GM23248 (cell line): ENCODE measurements at regions not wholly inside any gene's neighbourhood (a gene's known extent, or its start where the extent isn't known, plus 50 kb on each side); places are given as distances from the start of the nearest gene placed in this dataset.

ENCODE experiments used
- DNase-seq: peaks from one replicate; pipeline ENCODE4 v3.0.0-alpha.2; 2015
- H2AFZ ChIP-seq: fragments of 200-600 bp; sonication (generic); 2 replicates; pipeline ENCODE4 v1.6.1; 2016; ENCODE audit warnings: antibody characterized with exemption
- H3F3A ChIP-seq: fragments of 200-600 bp; sonication (generic); 2 replicates; pipeline ENCODE4 v1.6.1; 2016; ENCODE audit warnings: mild to moderate bottlenecking, antibody characterized with exemption, mixed run types; ENCODE audit not compliant: insufficient read depth
- H3K27ac ChIP-seq: fragments of 200-600 bp; sonication (generic); 2 replicates; pipeline ENCODE4 v1.5.1; 2016; ENCODE audit warnings: mild to moderate bottlenecking
- H3K27me3 ChIP-seq: fragments of 200-600 bp; sonication (generic); replicated peaks from 2 replicates; pipeline ENCODE4 v1.6.1; 2016; ENCODE audit warnings: mild to moderate bottlenecking; ENCODE audit not compliant: insufficient read depth
- H3K36me3 ChIP-seq: fragments of 200-600 bp; sonication (generic); 2 replicates; pipeline ENCODE4 v1.6.1; 2016; ENCODE audit warnings: low read depth, mild to moderate bottlenecking
- H3K4me1 ChIP-seq: fragments of 200-600 bp; sonication (generic); 2 replicates; pipeline ENCODE4 v1.6.1; 2016; ENCODE audit warnings: mild to moderate bottlenecking; ENCODE audit not compliant: insufficient read depth
- H3K4me2 ChIP-seq: fragments of 200-600 bp; sonication (generic); one replicate; pipeline ENCODE4 v1.6.1; 2016; ENCODE audit warnings: mild to moderate bottlenecking; ENCODE audit not compliant: unreplicated experiment
- H3K4me3 ChIP-seq: fragments of 200-600 bp; sonication (generic); 2 replicates; pipeline ENCODE4 v1.5.1; 2016; ENCODE audit warnings: mild to moderate bottlenecking
- H3K79me2 ChIP-seq: fragments of 200-600 bp; sonication (generic); 2 replicates; pipeline ENCODE4 v1.6.1; 2016; ENCODE audit warnings: mild to moderate bottlenecking; ENCODE audit not compliant: insufficient read depth
- H3K9ac ChIP-seq: fragments of 200-600 bp; sonication (generic); 2 replicates; pipeline ENCODE4 v1.6.1; 2016; ENCODE audit warnings: mild to moderate bottlenecking
- H3K9me2 ChIP-seq: fragments of 200-600 bp; sonication (generic); 2 replicates; pipeline ENCODE4 v1.6.1; 2016; ENCODE audit warnings: mixed run types, mild to moderate bottlenecking, moderate library complexity; ENCODE audit not compliant: insufficient read depth
- H3K9me3 ChIP-seq: fragments of 200-600 bp; sonication (generic); one replicate; pipeline ENCODE4 v1.6.1; 2017; ENCODE audit warnings: low read depth
- H4K20me1 ChIP-seq: fragments of 200-600 bp; sonication (generic); 2 replicates; pipeline ENCODE4 v1.6.0; 2016; ENCODE audit not compliant: insufficient read depth
- EZH2 ChIP-seq: fragments of 200-600 bp; sonication (generic); IDR thresholded peaks from 2 replicates; pipeline ENCODE4 v1.6.1; 2018; ENCODE audit warnings: antibody characterized with exemption, mild to moderate bottlenecking; ENCODE audit not compliant: insufficient read depth, poor library complexity, severe bottlenecking
- EZH2phosphoT487 ChIP-seq: fragments of 200-600 bp; sonication (generic); IDR thresholded peaks from 2 replicates; pipeline ENCODE4 v1.6.1; 2018; ENCODE audit warnings: antibody characterized with exemption, moderate library complexity, mild to moderate bottlenecking, low read depth; ENCODE audit not compliant: insufficient read depth
- WGBS, 2 experiments: methylation state at CpG; one replicate each; pipeline ENCODE4 v1.1.6; 2015 to 2017; ENCODE audit warnings: low lambda C conversion rate in 2 of 2, low coverage in 1 of 2; ENCODE audit errors: missing lambda C conversion rate in 2 of 2; 5-methylcytosine and 5-hydroxymethylcytosine counted together
- in situ Hi-C: fragments of 300-500 bp; cut with MboI; formaldehyde crosslinking; loops from 2 replicates; pipeline ENCODE4 v1.15.0; 2020

- in situ Hi-C loops = no loop called here
- Histone ChIP-seq H3K4me3 (no peak overlapping the region), H3K9me3 (no peaks in the 10 kb centered on the region), H3F3A (peaks cover 2% of the 10 kb centered on the region; the same call in 1 of the 2 replicates), H3K4me2 (no peak overlapping the region), H4K20me1 (no peaks in the 10 kb centered on the region), H3K9me2 (no peaks in the 10 kb centered on the region), H3K4me1 (peaks cover 14% of the 10 kb centered on the region), H3K27me3 (no peaks in the 10 kb centered on the region), H3K27ac (no peak overlapping the region), H3K36me3 (no peaks in the 10 kb centered on the region), H3K79me2 (no peaks in the 10 kb centered on the region), H2AFZ (no peak overlapping the region), H3K9ac (no peak overlapping the region)
- WGBS, 2 experiments = 69 to 70% methylated on average over 9 to 10 of the region's 10 CpGs
- no peak for DNase-seq
- TF ChIP-seq EZH2phosphoT487 = no peak
- TF ChIP-seq EZH2 = no peak
Measured at GRCh38 chrX:134713618-134714107, 55.4 kb upstream of the PLAC1 start.

GRCh38 chrX:134712272-134712671 lies 54.0 kb upstream of the PLAC1 start:
- WGBS, 2 experiments = 94 to 96% methylated on average over 3 of the region's 3 CpGs

GRCh38 chrX:134711135-134711921 lies 53.1 kb upstream of the PLAC1 start:
- no peaks in the 10 kb centered on the region for H3K36me3 ChIP-seq
- H3F3A ChIP-seq = no peaks in the 10 kb centered on the region
- no peaks in the 10 kb centered on the region for H3K9me2 ChIP-seq
- H4K20me1 ChIP-seq = no peaks in the 10 kb centered on the region
- H3K4me1 ChIP-seq = peaks cover 5% of the 10 kb centered on the region; the same call in 1 of the 2 replicates
- H3K9me3 ChIP-seq = no peaks in the 10 kb centered on the region
- in situ Hi-C loops = no loop called here
- DNase-seq = no peak
- TF ChIP-seq EZH2phosphoT487 = no peak
- no peak for TF ChIP-seq EZH2
- H3K4me3 ChIP-seq = no peak overlapping the region
- no peak overlapping the region for H3K27ac ChIP-seq
- peak overlapping the region; percentile 60 for H2AFZ ChIP-seq
- H3K9ac ChIP-seq = no peak overlapping the region
- no peak overlapping the region for H3K4me2 ChIP-seq
- H3K27me3 ChIP-seq = no peaks in the 10 kb centered on the region
- WGBS, 2 experiments = 14 to 15% methylated on average over 3 of the region's 3 CpGs
- no peaks in the 10 kb centered on the region for H3K79me2 ChIP-seq

More at GRCh38 chrX:134712272-134712671, 54.0 kb upstream of the PLAC1 start:
- TF ChIP-seq EZH2 (no peak), EZH2phosphoT487 (no peak)
- no peaks in the 10 kb centered on the region for H3K9me2 ChIP-seq
- in situ Hi-C loops = no loop called here
- peaks cover 5% of the 10 kb centered on the region; the same call in 1 of the 2 replicates for H3K4me1 ChIP-seq
- H3K79me2 ChIP-seq = no peaks in the 10 kb centered on the region
- no peaks in the 10 kb centered on the region for H3K36me3 ChIP-seq
- no peaks in the 10 kb centered on the region for H3F3A ChIP-seq
- H3K4me3 ChIP-seq = no peak overlapping the region
- no peak overlapping the region for H3K9ac ChIP-seq
- H3K27ac ChIP-seq = no peak overlapping the region
- no peak for DNase-seq
- H3K4me2 ChIP-seq = no peak overlapping the region
- no peaks in the 10 kb centered on the region for H3K9me3 ChIP-seq
- no peak overlapping the region for H2AFZ ChIP-seq
- H3K27me3 ChIP-seq = no peaks in the 10 kb centered on the region
- H4K20me1 ChIP-seq = no peaks in the 10 kb centered on the region
